GM23338 (cell line): ENCODE measurements at regions not wholly inside any gene's neighbourhood (a gene's known extent, or its start where the extent isn't known, plus 50 kb on each side); places are given as distances from the start of the nearest gene placed in this dataset.

Experiments used
- ATAC-seq: fragments of 200-7000 bp; cut with Tn5 transposase; 3 replicates; pipeline ENCODE4 v1.9.1; 2020
- DNase-seq: peaks from one replicate; pipeline ENCODE4 v3.0.0-alpha.2; 2015; ENCODE audit warnings: low spot score
- H2AFZ ChIP-seq: fragments of 200-600 bp; sonication (generic); 2 replicates; pipeline ENCODE4 v1.8.0; 2016; ENCODE audit warnings: antibody characterized with exemption, mild to moderate bottlenecking, moderate library complexity
- H3F3A ChIP-seq: fragments of 200-600 bp; sonication (generic); replicated peaks from 2 replicates; pipeline ENCODE4 v1.8.0; 2017; ENCODE audit warnings: antibody characterized with exemption, mixed run types, low read depth
- H3K27ac ChIP-seq: fragments of 200-600 bp; sonication (generic); 2 replicates; pipeline ENCODE4 v1.6.1; 2016; ENCODE audit warnings: low read depth
- H3K27me3 ChIP-seq: fragments of 200-600 bp; sonication (generic); 2 replicates; pipeline ENCODE4 v1.8.0; 2016; ENCODE audit warnings: mild to moderate bottlenecking, mixed run types, moderate library complexity; ENCODE audit not compliant: insufficient read depth
- H3K36me3 ChIP-seq: fragments of 200-600 bp; sonication (generic); 2 replicates; pipeline ENCODE4 v1.8.0; 2016; ENCODE audit warnings: mild to moderate bottlenecking; ENCODE audit not compliant: insufficient read depth
- H3K4me1 ChIP-seq: fragments of 200-600 bp; sonication (generic); 2 replicates; pipeline ENCODE4 v1.8.0; 2016; ENCODE audit warnings: mild to moderate bottlenecking, moderate library complexity; ENCODE audit not compliant: insufficient read depth
- H3K4me2 ChIP-seq: fragments of 200-600 bp; sonication (generic); 2 replicates; pipeline ENCODE4 v1.7.1; 2017; ENCODE audit warnings: mixed run types
- H3K4me3 ChIP-seq: fragments of 200-600 bp; sonication (generic); 2 replicates; pipeline ENCODE4 v1.6.1; 2016; ENCODE audit warnings: mixed run types
- H3K79me2 ChIP-seq: fragments of 200-600 bp; sonication (generic); replicated peaks from 2 replicates; pipeline ENCODE4 v1.8.0; 2017; ENCODE audit warnings: mild to moderate bottlenecking; ENCODE audit not compliant: insufficient read depth
- H3K9me2 ChIP-seq: fragments of 200-600 bp; sonication (generic); 2 replicates; pipeline ENCODE4 v1.8.0; 2017; ENCODE audit not compliant: insufficient read depth
- H4K20me1 ChIP-seq: fragments of 200-600 bp; sonication (generic); replicated peaks from 2 replicates; pipeline ENCODE4 v1.8.0; 2017; ENCODE audit warnings: mild to moderate bottlenecking; ENCODE audit not compliant: insufficient read depth
- H3K27ac Mint-ChIP-seq: 2 replicates; pipeline ENCODE4 v1.8.0; 2020; ENCODE audit warnings: inconsistent platforms, mild to moderate bottlenecking, moderate library complexity, mixed read lengths
- H3K27me3 Mint-ChIP-seq: 3 replicates; pipeline ENCODE4 v1.8.0; 2022; ENCODE audit warnings: low read depth, mild to moderate bottlenecking, moderate library complexity, mixed read lengths, inconsistent platforms; ENCODE audit not compliant: insufficient read depth, poor library complexity
- H3K36me3 Mint-ChIP-seq: 3 replicates; pipeline ENCODE4 v1.8.0; 2021; ENCODE audit warnings: low read depth, mild to moderate bottlenecking, inconsistent platforms, moderate library complexity, mixed read lengths
- H3K4me1 Mint-ChIP-seq: 3 replicates; pipeline ENCODE4 v1.8.0; 2020; ENCODE audit warnings: mild to moderate bottlenecking, inconsistent platforms, mixed read lengths
- H3K4me3 Mint-ChIP-seq: 3 replicates; pipeline ENCODE4 v1.8.0; 2021; ENCODE audit warnings: moderate library complexity, mild to moderate bottlenecking, inconsistent platforms, mixed read lengths
- H3K9me3 Mint-ChIP-seq: 3 replicates; pipeline ENCODE4 v1.8.0; 2020; ENCODE audit warnings: moderate library complexity, mild to moderate bottlenecking, inconsistent platforms, mixed read lengths
- CREB1 ChIP-seq: fragments of 250-450 bp; sonication (Bioruptor Pico); IDR thresholded peaks from 2 replicates; pipeline ENCODE4 v1.5.0; 2020; ENCODE audit warnings: low read depth, mild to moderate bottlenecking, moderate library complexity
- EZH2 ChIP-seq: fragments of 200-600 bp; sonication (generic); IDR thresholded peaks from one replicate; pipeline ENCODE4 v1.8.0; 2017; ENCODE audit warnings: antibody characterized with exemption, mild to moderate bottlenecking, low read depth; ENCODE audit not compliant: unreplicated experiment
- EZH2phosphoT487 ChIP-seq: fragments of 200-600 bp; sonication (generic); IDR thresholded peaks from one replicate; pipeline ENCODE4 v1.8.1; 2018; ENCODE audit warnings: antibody characterized with exemption; ENCODE audit not compliant: unreplicated experiment
- JUNB ChIP-seq: IDR thresholded peaks from one replicate; pipeline ENCODE4 v1.6.1; 2016; ENCODE audit warnings: antibody characterized with exemption; ENCODE audit not compliant: unreplicated experiment
- NANOG ChIP-seq: IDR thresholded peaks from 2 replicates; pipeline ENCODE4 v1.6.1; 2016; ENCODE audit warnings: antibody characterized with exemption, borderline replicate concordance
- POLR2AphosphoS5 ChIP-seq: IDR thresholded peaks from 2 replicates; pipeline ENCODE4 v1.6.1; 2016; ENCODE audit warnings: antibody characterized with exemption, low read depth
- STAT1 ChIP-seq: IDR thresholded peaks from one replicate; pipeline ENCODE4 v1.6.1; 2016; ENCODE audit warnings: antibody characterized with exemption; ENCODE audit not compliant: unreplicated experiment
- ZNF114 ChIP-seq: fragments of 250-450 bp; sonication (Bioruptor Pico); IDR thresholded peaks from 2 replicates; pipeline ENCODE4 v1.5.0; 2020; ENCODE audit warnings: mild to moderate bottlenecking, moderate library complexity
- ZNF331 ChIP-seq: fragments of 250-450 bp; sonication (Bioruptor Pico); IDR thresholded peaks from 2 replicates; pipeline ENCODE4 v1.5.0; 2020; ENCODE audit warnings: low read depth, mild to moderate bottlenecking, moderate library complexity
- TF ChIP-seq, protein P1 (sequence below), 2 experiments: fragments of 200-600 bp in 1 of 2; sonication (generic) in 1 of 2; conservative IDR thresholded peaks; 2 replicates each; pipeline versions ENCODE4 v1.5.1 to v1.6.1; 2016 to 2017; ENCODE audit warnings: antibody characterized with exemption in 2 of 2, low read depth in 2 of 2, mild to moderate bottlenecking in 2 of 2, moderate library complexity in 1 of 2
- TF ChIP-seq, protein P2 (sequence below): fragments of 250-450 bp; sonication (Bioruptor Pico); IDR thresholded peaks from 2 replicates; pipeline ENCODE4 v1.5.0; 2020; ENCODE audit warnings: mild to moderate bottlenecking, moderate library complexity
- TF ChIP-seq, protein P3 (sequence below): IDR thresholded peaks from 2 replicates; pipeline ENCODE4 v1.6.1; 2016; ENCODE audit warnings: antibody characterized with exemption
- TF ChIP-seq, protein P4 (sequence below): IDR thresholded peaks from one replicate; pipeline ENCODE4 v1.6.1; 2018; ENCODE audit warnings: antibody characterized with exemption; ENCODE audit not compliant: unreplicated experiment

DNA sequence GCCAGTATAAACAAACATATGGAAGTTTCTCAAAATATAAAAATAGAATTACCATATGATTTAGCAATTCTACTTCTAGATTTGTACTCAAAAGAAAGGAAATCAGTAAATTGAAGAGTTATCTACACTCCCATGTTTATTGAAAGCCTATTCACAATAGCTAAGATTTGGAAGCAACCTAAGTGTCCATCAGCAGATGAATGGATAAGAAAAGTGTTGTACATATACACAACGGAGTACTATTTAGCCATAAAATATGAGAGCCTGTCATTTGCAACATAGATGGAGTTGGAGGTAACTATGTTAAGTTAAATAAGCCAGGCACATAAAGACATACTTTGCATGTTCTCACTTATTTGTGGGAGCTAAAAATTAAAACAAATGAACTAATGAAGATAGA is 257.8 kb downstream of the TEX13C start:
- Histone ChIP-seq H3K4me3 (no peak overlapping the region), H3K79me2 (no peaks in the 10 kb centered on the region), H3K9me2 (no peaks in the 10 kb centered on the region), H3K27ac (no peak overlapping the region), H3K27me3 (no peaks in the 10 kb centered on the region), H3K36me3 (no peaks in the 10 kb centered on the region), H3F3A (no peaks in the 10 kb centered on the region), H4K20me1 (no peaks in the 10 kb centered on the region), H3K4me2 (no peak overlapping the region), H3K4me1 (no peaks in the 10 kb centered on the region; the same call in 1 of the 2 replicates), H2AFZ (no peak overlapping the region)
- Mint-ChIP-seq H3K4me3 (no peak overlapping the region), H3K9me3 (no peaks in the 10 kb centered on the region), H3K4me1 (no peaks in the 10 kb centered on the region), H3K36me3 (no peaks in the 10 kb centered on the region), H3K27ac (no peak overlapping the region), H3K27me3 (no peaks in the 10 kb centered on the region)
- ATAC-seq, result no peak
- TF ChIP-seq JUNB, result no peak
- no peak for TF ChIP-seq EZH2
- TF ChIP-seq EZH2phosphoT487, result no peak
- no peak for TF ChIP-seq ZNF331 (CRISPR knock-in tag)
- no peak for TF ChIP-seq ZNF114 (CRISPR knock-in tag)
- no peak for TF ChIP-seq STAT1
- no peak for TF ChIP-seq NANOG
- TF ChIP-seq, protein P1, sequence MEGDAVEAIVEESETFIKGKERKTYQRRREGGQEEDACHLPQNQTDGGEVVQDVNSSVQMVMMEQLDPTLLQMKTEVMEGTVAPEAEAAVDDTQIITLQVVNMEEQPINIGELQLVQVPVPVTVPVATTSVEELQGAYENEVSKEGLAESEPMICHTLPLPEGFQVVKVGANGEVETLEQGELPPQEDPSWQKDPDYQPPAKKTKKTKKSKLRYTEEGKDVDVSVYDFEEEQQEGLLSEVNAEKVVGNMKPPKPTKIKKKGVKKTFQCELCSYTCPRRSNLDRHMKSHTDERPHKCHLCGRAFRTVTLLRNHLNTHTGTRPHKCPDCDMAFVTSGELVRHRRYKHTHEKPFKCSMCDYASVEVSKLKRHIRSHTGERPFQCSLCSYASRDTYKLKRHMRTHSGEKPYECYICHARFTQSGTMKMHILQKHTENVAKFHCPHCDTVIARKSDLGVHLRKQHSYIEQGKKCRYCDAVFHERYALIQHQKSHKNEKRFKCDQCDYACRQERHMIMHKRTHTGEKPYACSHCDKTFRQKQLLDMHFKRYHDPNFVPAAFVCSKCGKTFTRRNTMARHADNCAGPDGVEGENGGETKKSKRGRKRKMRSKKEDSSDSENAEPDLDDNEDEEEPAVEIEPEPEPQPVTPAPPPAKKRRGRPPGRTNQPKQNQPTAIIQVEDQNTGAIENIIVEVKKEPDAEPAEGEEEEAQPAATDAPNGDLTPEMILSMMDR (conservative IDR thresholded peaks at IDR 0.05; ENCODE audit: low read depth in 2 of 2), result no peak
- no peak for TF ChIP-seq CREB1 (CRISPR knock-in tag)
- TF ChIP-seq, protein P2, sequence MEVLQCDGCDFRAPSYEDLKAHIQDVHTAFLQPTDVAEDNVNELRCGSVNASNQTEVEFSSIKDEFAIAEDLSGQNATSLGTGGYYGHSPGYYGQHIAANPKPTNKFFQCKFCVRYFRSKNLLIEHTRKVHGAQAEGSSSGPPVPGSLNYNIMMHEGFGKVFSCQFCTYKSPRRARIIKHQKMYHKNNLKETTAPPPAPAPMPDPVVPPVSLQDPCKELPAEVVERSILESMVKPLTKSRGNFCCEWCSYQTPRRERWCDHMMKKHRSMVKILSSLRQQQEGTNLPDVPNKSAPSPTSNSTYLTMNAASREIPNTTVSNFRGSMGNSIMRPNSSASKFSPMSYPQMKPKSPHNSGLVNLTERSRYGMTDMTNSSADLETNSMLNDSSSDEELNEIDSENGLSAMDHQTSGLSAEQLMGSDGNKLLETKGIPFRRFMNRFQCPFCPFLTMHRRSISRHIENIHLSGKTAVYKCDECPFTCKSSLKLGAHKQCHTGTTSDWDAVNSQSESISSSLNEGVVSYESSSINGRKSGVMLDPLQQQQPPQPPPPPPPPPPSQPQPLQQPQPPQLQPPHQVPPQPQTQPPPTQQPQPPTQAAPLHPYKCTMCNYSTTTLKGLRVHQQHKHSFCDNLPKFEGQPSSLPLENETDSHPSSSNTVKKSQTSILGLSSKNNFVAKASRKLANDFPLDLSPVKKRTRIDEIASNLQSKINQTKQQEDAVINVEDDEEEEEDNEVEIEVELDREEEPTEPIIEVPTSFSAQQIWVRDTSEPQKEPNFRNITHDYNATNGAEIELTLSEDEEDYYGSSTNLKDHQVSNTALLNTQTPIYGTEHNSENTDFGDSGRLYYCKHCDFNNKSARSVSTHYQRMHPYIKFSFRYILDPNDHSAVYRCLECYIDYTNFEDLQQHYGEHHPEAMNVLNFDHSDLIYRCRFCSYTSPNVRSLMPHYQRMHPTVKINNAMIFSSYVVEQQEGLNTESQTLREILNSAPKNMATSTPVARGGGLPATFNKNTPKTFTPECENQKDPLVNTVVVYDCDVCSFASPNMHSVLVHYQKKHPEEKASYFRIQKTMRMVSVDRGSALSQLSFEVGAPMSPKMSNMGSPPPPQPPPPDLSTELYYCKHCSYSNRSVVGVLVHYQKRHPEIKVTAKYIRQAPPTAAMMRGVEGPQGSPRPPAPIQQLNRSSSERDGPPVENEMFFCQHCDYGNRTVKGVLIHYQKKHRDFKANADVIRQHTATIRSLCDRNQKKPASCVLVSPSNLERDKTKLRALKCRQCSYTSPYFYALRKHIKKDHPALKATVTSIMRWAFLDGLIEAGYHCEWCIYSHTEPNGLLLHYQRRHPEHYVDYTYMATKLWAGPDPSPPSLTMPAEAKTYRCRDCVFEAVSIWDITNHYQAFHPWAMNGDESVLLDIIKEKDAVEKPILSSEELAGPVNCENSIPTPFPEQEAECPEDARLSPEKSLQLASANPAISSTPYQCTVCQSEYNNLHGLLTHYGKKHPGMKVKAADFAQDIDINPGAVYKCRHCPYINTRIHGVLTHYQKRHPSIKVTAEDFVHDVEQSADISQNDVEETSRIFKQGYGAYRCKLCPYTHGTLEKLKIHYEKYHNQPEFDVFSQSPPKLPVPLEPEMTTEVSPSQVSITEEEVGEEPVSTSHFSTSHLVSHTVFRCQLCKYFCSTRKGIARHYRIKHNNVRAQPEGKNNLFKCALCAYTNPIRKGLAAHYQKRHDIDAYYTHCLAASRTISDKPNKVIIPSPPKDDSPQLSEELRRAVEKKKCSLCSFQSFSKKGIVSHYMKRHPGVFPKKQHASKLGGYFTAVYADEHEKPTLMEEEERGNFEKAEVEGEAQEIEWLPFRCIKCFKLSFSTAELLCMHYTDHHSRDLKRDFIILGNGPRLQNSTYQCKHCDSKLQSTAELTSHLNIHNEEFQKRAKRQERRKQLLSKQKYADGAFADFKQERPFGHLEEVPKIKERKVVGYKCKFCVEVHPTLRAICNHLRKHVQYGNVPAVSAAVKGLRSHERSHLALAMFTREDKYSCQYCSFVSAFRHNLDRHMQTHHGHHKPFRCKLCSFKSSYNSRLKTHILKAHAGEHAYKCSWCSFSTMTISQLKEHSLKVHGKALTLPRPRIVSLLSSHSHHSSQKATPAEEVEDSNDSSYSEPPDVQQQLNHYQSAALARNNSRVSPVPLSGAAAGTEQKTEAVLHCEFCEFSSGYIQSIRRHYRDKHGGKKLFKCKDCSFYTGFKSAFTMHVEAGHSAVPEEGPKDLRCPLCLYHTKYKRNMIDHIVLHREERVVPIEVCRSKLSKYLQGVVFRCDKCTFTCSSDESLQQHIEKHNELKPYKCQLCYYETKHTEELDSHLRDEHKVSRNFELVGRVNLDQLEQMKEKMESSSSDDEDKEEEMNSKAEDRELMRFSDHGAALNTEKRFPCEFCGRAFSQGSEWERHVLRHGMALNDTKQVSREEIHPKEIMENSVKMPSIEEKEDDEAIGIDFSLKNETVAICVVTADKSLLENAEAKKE (CRISPR knock-in tag), result no peak
- TF ChIP-seq POLR2AphosphoS5, result no peak
- TF ChIP-seq, protein P3, sequence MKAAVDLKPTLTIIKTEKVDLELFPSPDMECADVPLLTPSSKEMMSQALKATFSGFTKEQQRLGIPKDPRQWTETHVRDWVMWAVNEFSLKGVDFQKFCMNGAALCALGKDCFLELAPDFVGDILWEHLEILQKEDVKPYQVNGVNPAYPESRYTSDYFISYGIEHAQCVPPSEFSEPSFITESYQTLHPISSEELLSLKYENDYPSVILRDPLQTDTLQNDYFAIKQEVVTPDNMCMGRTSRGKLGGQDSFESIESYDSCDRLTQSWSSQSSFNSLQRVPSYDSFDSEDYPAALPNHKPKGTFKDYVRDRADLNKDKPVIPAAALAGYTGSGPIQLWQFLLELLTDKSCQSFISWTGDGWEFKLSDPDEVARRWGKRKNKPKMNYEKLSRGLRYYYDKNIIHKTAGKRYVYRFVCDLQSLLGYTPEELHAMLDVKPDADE, result no peak
- TF ChIP-seq, protein P4, sequence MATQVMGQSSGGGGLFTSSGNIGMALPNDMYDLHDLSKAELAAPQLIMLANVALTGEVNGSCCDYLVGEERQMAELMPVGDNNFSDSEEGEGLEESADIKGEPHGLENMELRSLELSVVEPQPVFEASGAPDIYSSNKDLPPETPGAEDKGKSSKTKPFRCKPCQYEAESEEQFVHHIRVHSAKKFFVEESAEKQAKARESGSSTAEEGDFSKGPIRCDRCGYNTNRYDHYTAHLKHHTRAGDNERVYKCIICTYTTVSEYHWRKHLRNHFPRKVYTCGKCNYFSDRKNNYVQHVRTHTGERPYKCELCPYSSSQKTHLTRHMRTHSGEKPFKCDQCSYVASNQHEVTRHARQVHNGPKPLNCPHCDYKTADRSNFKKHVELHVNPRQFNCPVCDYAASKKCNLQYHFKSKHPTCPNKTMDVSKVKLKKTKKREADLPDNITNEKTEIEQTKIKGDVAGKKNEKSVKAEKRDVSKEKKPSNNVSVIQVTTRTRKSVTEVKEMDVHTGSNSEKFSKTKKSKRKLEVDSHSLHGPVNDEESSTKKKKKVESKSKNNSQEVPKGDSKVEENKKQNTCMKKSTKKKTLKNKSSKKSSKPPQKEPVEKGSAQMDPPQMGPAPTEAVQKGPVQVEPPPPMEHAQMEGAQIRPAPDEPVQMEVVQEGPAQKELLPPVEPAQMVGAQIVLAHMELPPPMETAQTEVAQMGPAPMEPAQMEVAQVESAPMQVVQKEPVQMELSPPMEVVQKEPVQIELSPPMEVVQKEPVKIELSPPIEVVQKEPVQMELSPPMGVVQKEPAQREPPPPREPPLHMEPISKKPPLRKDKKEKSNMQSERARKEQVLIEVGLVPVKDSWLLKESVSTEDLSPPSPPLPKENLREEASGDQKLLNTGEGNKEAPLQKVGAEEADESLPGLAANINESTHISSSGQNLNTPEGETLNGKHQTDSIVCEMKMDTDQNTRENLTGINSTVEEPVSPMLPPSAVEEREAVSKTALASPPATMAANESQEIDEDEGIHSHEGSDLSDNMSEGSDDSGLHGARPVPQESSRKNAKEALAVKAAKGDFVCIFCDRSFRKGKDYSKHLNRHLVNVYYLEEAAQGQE, result no peak
- DNase-seq, result no peak
